IMR-90 (cell line): ENCODE measurements at regions not wholly inside any gene's neighbourhood (a gene's known extent, or its start where the extent isn't known, plus 50 kb on each side); places are given as distances from the start of the nearest gene placed in this dataset.

Source experiments
- POLR2A ChIP-seq: IDR thresholded peaks from 2 replicates; pipeline ENCODE4 v1.6.1; 2012; ENCODE audit warnings: mild to moderate bottlenecking, low read depth, low read length
- SMC3 ChIP-seq: fragments of 150-350 bp; IDR thresholded peaks from 2 replicates; pipeline ENCODE4 v1.6.1; 2016; ENCODE audit warnings: low read depth, mild to moderate bottlenecking, antibody characterized with exemption, low read length, moderate library complexity
- TF ChIP-seq, protein P1 (sequence below): conservative IDR thresholded peaks from 2 replicates; pipeline ENCODE4 v1.5.1; 2012; ENCODE audit warnings: mild to moderate bottlenecking, low read depth, low read length, improper control_type of control experiment
- TF ChIP-seq, protein P2 (sequence below): fragments of 150-350 bp; IDR thresholded peaks from 2 replicates; pipeline ENCODE4 v1.6.1; 2017; ENCODE audit warnings: mild to moderate bottlenecking, antibody characterized with exemption, low read length, low read depth

DNA sequence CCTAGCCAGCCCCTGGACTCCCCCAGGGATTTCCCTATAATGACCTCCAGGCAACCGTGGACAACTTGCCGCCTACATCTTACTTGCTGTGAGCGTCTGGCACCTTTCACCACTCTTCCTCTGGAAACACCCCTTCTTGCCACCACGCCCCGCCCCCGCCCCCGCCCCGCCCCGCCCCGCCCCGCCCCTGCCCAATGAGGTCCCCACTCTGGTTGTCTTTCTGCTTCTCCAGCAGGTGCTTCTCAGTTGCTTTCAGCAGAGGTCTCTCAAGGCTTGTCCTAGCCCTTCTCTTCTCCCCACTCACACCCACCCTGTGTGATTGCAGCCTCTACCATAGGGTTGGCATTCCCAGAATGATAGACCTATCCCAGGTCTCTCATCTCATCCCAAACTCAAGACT is 214.5 kb downstream of the EN1 start:
- TF ChIP-seq, protein P1, sequence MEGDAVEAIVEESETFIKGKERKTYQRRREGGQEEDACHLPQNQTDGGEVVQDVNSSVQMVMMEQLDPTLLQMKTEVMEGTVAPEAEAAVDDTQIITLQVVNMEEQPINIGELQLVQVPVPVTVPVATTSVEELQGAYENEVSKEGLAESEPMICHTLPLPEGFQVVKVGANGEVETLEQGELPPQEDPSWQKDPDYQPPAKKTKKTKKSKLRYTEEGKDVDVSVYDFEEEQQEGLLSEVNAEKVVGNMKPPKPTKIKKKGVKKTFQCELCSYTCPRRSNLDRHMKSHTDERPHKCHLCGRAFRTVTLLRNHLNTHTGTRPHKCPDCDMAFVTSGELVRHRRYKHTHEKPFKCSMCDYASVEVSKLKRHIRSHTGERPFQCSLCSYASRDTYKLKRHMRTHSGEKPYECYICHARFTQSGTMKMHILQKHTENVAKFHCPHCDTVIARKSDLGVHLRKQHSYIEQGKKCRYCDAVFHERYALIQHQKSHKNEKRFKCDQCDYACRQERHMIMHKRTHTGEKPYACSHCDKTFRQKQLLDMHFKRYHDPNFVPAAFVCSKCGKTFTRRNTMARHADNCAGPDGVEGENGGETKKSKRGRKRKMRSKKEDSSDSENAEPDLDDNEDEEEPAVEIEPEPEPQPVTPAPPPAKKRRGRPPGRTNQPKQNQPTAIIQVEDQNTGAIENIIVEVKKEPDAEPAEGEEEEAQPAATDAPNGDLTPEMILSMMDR, result no peak
- TF ChIP-seq, protein P2, sequence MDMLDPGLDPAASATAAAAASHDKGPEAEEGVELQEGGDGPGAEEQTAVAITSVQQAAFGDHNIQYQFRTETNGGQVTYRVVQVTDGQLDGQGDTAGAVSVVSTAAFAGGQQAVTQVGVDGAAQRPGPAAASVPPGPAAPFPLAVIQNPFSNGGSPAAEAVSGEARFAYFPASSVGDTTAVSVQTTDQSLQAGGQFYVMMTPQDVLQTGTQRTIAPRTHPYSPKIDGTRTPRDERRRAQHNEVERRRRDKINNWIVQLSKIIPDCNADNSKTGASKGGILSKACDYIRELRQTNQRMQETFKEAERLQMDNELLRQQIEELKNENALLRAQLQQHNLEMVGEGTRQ, result no peak
- TF ChIP-seq POLR2A, result no peak
- TF ChIP-seq SMC3, result no peak
